Astrocyte (in vitro differentiated cells and primary cell): ENCODE measurements at regions not wholly inside any gene's neighbourhood (a gene's known extent, or its start where the extent isn't known, plus 50 kb on each side); places are given as distances from the start of the nearest gene placed in this dataset.

ENCODE experiments used
- EZH2 ChIP-seq: IDR thresholded peaks from 2 replicates; pipeline ENCODE4 v1.6.1; 2012; ENCODE audit warnings: mild to moderate bottlenecking, low read length, inconsistent platforms; ENCODE audit not compliant: insufficient read depth
- TF ChIP-seq, protein P1 (sequence below): IDR thresholded peaks from 2 replicates; pipeline ENCODE4 v1.5.1; 2011; ENCODE audit warnings: low read depth, mild to moderate bottlenecking, inconsistent platforms, low read length, moderate library complexity; ENCODE audit not compliant: insufficient read depth

DNA sequence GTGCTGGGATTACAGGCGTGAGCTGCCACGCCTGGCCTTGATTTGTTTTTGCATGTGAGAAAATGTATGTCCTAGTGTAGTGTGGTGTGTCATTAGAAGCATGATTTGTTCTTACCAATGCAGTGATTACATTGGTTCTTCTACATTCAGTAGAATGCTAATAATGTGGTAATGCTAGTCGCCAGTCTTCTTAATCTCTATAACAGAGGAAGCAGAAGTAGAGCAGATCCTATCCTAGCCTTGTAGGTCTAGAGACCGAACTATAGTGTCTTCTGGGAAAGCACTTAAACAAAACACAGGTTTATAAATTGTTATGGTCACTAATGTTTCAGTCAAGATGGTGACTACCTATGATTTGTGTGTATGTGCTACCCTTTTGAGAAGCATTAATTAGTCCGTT, 197.5 kb upstream of the DMRT1 start:
- TF ChIP-seq, protein P1, sequence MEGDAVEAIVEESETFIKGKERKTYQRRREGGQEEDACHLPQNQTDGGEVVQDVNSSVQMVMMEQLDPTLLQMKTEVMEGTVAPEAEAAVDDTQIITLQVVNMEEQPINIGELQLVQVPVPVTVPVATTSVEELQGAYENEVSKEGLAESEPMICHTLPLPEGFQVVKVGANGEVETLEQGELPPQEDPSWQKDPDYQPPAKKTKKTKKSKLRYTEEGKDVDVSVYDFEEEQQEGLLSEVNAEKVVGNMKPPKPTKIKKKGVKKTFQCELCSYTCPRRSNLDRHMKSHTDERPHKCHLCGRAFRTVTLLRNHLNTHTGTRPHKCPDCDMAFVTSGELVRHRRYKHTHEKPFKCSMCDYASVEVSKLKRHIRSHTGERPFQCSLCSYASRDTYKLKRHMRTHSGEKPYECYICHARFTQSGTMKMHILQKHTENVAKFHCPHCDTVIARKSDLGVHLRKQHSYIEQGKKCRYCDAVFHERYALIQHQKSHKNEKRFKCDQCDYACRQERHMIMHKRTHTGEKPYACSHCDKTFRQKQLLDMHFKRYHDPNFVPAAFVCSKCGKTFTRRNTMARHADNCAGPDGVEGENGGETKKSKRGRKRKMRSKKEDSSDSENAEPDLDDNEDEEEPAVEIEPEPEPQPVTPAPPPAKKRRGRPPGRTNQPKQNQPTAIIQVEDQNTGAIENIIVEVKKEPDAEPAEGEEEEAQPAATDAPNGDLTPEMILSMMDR = no peak
- TF ChIP-seq EZH2 = no peak
